HG02642 (cell line): ENCODE measurements at regions not wholly inside any gene's neighbourhood (a gene's known extent, or its start where the extent isn't known, plus 50 kb on each side); places are given as distances from the start of the nearest gene placed in this dataset.
"Not testable (repeated sequence)": the region's sequence is repeated elsewhere in the genome, so short reads cannot be mapped to it uniquely, and the experiment has no call there.

Experiments used
- ATAC-seq: cut with Tn5 transposase; IDR thresholded peaks from one replicate; pipeline ENCODE4 v1.9.1; 2021; ENCODE audit warnings: mild to moderate bottlenecking; ENCODE audit not compliant: unreplicated experiment, poor library complexity

DNA sequence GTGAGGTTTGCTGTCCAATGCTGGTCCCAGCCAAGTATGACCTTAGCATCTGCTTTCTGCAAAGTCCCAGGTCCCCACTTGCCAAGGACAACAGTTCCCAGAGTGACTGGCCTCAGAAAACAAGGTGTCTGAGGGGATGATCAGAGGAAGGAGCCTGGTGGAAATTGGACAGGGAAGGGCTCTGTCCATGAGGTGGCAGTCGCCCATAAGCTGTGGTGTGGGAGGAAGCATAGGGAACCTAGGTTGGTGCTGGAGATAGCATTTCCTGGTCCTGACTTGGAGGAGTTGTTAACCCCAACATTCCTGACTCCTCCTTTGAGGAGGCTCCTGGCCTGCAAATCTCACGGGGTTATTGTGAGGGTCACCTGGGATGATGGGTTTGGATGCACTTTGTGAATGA lies 77.8 kb downstream of the LIMS4 start:
- not testable (repeated sequence) for ATAC-seq

DNA sequence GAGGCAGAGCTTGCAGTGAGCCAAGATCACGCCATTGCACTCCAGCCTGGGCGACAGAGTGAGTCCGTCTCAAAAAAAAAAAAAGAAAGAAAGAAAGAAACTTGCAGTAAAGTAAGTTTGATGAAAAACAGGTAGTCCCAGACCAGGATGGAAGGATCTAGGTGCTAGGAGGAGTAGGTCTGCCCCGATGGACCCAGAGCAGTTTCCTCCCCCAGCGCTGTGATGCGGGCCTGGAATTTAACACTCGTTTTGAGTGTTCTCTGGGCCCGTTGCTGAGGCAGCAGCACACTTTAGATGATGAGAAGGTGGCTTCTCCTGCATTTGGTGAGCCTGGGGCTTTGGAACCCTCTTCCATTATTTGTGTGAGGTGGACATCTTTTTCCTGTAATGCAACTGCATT lies 80.2 kb downstream of the LIMS4 start:
- ATAC-seq, result not testable (repeated sequence)

GRCh38 chr2:110391035-110391418 lies 81.6 kb downstream of the LIMS4 start:
- not testable (repeated sequence) for ATAC-seq

- not testable (repeated sequence) for ATAC-seq
These were observed 82.1 kb downstream of the LIMS4 start for GRCh38 chr2:110390351-110391034.

- not testable (repeated sequence) for ATAC-seq
These were observed 85.6 kb downstream of the LIMS4 start for GRCh38 chr2:110387044-110387443.

DNA sequence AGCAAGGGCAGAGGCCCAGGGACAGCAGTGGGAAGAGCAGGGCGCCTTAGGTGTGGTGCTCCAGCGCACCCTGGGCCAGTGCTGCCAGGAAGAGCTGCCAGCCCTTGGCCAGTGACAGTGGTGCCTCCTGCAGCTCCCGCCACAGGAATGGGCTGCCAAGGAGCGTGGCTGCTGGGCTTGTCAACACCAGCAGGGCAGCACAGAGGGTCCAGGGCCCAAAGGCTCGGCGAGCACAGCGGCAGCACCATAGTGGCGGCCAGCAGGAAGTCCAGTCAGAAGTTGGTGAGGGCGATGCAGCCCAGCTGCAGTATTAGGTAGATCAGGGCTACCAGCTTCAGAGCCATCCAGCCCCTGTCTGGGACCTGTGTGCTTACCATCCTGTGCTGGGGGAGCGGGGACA lies 86.1 kb downstream of the LIMS4 start:
- ATAC-seq, result not testable (repeated sequence)

- ATAC-seq, result not testable (repeated sequence)
These were observed 87.9 kb downstream of the LIMS4 start for GRCh38 chr2:110384736-110385119.

- not testable (repeated sequence) for ATAC-seq
These were observed 88.4 kb downstream of the LIMS4 start for GRCh38 chr2:110384109-110384735.

DNA sequence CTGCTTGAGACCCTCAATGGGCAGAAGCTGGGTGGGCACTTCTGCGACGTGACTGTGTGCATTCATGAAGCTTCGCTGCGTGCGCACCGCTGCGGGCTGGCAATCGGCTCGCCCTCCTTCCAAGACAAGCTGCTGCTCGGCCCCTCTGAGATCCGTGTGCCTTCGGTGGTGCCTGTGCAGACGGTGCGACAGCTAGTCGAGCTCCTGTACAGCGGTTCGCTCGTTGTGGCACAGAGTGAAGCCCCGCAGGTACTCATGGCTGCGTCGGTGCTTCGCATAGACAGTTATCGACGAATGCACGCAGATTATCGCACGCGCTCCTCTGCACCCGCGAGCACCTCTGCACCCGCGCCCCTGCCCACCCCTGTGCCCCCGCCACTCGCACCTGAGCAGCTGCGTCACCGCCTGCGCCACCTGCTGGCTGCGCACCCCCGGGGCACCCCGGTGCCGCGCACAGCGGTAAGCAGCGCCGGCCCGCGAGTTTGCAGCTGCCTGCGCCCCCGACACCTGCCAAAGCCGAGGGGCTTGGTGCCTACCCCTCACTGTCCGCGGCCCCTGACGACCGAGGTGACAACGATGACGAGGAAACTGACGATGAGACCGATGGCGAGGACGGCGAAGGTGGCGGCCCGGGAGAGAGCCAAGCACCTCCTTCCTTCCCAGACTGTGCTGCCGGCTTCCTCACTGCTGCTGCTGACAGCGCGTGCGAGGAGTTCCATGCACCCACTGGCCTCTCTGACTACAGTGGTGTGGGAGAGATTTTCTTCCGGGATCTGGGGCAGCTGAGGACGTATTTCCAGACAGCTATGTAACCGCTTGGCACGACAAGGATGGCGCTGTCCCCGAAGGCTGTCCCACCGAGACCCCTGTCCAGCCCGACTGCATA lies 89.2 kb downstream of the LIMS4 start:
- not testable (repeated sequence) for ATAC-seq

- not testable (repeated sequence) for ATAC-seq
These were observed 99.1 kb downstream of the LIMS4 start for GRCh38 chr2:110373519-110373918.

GRCh38 chr2:110371633-110372032 lies 101.0 kb downstream of the LIMS4 start:
- ATAC-seq, result not testable (repeated sequence)

DNA sequence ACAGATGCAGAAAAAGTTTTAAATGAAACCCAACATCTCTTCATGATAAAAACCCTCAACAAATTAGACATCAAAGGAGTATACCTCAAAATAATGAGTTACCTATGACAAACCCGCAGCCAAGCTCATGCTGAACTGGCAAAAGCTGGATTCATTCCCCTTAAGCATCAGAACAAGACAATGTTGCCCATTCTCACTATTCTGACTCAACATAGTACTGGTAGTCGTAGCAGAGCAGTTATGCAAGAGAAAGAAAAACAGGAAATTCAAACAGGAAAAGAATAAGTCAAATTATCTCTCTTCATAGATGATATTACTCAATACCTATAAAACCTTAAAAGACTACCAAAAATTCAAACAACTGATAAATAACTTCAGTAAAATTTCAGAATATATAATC lies 115.0 kb downstream of the LIMS4 start:
- not testable (repeated sequence) for ATAC-seq

GRCh38 chr2:110354294-110355018 lies 118.2 kb downstream of the LIMS4 start:
- not testable (repeated sequence) for ATAC-seq

DNA sequence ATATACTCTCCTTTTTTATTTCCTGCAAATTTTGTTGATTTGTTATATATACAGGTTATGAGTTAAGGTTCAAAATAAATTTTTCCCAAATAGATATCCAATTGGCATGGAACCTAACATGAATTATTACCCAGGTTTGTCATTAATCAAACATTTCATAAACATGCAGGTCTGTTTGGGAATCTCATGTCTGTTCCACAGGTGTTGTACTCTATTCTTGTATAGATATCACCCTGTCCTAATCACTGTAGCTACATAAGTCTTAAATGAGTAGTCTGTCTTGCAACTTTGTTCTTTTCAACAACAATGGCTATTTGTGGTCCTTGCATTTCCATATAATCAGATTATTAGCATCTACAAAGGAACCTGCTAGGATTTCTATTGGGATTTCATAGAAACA lies 121.9 kb downstream of the LIMS4 start:
- not testable (repeated sequence) for ATAC-seq

- ATAC-seq, result not testable (repeated sequence)
These were observed 123.7 kb downstream of the LIMS4 start for GRCh38 chr2:110348902-110349301.

GRCh38 chr2:110344405-110345035 lies 128.1 kb downstream of the LIMS4 start:
- not testable (repeated sequence) for ATAC-seq

GRCh38 chr2:110342077-110342476 lies 129.7 kb upstream of the MTLN start:
- ATAC-seq, result not testable (repeated sequence)

- ATAC-seq, result not testable (repeated sequence)
These were observed 126.8 kb upstream of the MTLN start for GRCh38 chr2:110339126-110339525.

DNA sequence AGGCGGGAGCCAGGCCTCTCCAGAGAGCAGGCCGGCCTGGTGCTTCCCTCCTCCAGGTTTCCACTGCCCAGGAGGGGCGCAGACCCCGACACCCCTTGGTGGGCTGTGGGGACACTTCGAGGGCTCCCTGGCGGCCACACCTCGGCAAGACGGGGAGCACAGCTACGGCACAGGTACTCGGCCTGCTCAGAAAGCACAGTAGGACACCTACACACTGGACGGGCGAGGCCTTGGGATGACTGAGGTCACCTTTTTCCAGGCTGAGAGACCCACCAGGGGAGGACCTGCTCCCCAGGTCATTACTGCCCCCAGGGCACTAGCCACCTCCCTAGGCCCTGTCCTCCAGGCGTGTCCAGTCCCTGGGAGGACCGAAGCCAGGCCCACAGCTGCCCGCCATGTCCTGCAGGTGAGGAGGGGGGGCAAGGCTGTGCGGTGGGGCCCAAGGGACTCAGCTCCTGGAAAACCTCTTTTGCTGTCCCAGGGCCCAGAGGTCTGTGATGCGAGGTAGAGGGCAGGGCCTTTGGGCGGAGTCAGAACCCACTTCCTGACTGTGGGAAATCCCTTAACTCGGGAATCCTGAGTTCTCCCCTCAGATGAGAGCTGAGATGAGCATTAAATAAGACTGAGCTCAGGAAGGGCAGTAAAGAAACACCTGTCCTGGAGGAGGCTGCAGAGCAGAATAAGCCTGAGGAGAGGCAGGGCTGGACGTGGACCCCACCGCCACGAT lies 126.1 kb upstream of the MTLN start:
- ATAC-seq, result not testable (repeated sequence)
